Urothelium cell line (cell line): ENCODE measurements at regions not wholly inside any gene's neighbourhood (a gene's known extent, or its start where the extent isn't known, plus 50 kb on each side); places are given as distances from the start of the nearest gene placed in this dataset.

Experiments
- DNase-seq: peaks from one replicate; pipeline ENCODE4 v3.0.0; 2011; ENCODE audit warnings: low spot score, mixed read lengths
- FAIRE-seq: peaks from 2 replicates; lab custom pipeline; 2011; peaks lifted over from hg19 to GRCh38; lab: Jason Lieb, UNC

DNA sequence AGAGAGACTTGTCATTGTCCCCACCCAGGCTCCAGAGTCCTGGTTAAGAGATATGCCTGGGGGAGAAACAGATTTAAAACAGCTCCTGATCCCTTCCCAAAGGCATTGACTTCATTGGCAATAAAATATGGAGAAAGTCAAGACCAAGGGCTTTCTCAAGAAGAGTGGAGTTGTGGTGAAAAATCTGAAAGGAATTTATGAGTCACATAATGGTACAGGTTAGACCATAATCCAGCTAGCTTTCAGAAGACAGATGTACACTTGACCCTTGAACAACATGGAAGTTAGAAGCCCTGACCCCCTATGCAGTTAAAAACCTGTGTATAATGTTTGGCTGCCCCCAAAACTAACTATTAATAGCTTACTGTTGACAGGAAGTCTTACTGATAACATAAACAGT lies 599.1 kb upstream of the SOX11 start:
- FAIRE-seq (no peak), DNase-seq (no peak)

DNA sequence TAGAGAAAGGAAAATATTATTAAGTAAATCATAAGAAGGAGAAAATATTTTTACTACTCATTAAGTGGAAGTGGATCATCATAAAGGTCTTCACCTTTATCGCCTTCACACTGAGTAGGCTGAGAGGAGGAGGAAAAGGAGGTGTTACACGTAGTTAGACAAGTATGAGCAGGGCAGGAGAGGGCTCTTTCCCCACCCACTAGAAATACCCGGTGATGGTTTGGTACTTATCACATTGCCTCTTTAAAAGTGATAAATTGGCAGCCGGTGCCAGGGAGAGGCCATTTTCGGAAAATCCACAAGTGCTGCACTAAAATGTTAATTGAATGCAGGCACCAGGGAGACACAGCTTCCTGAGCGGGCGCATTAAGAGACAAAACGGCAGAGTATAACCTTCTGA lies 598.7 kb upstream of the SOX11 start:
- FAIRE-seq, result no peak
- no peak for DNase-seq

DNA sequence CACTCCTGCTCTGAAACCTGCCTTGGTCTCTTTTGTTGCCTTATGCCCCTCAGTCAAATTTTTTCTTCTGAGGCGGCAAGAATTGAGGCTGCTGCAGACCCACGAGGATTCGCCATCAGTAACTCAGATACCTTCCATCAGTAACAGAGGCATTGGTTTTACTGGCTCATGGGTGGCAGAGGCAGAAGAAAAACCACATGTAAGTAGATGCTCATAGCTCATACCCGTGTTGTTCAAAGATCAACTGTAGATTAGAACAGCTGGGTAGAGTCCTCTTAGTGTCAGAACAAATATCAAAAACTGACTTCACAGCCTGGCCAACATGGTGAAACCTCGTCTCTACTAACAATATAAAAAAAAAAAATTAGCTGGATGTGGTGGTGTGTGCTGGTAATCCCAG lies 598.0 kb upstream of the SOX11 start:
- DNase-seq, result no peak
- FAIRE-seq, result no peak

- no peak for DNase-seq
- no peak for FAIRE-seq
Measured at GRCh38 chr2:5098286-5098685, 593.9 kb upstream of the SOX11 start.

- FAIRE-seq (no peak), DNase-seq (no peak)
Measured at GRCh38 chr2:5102823-5103222, 589.4 kb upstream of the SOX11 start.

DNA sequence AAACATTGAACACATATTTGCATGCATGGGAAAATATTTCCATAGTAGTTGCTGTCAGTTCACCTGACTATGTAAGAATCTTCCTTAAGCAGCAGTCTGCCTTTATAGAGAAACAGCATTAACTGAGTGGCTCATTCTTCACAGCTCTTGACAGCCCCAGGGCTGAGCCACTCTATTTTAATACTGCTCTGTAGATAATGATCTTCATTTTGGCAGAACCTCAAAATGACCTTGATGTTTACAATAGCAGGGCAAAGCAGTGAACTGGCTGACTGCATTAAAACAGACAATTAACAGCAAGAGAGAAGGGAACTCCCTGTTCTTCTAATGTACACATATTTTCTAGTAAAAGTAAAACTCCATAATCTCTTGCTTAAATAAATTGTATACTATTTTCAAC lies 580.6 kb upstream of the SOX11 start:
- FAIRE-seq (no peak), DNase-seq (no peak)

GRCh38 chr2:5119046-5119445 lies 573.1 kb upstream of the SOX11 start:
- FAIRE-seq (no peak), DNase-seq (no peak)

GRCh38 chr2:5121121-5121520 lies 571.1 kb upstream of the SOX11 start:
- no peak for DNase-seq
- no peak for FAIRE-seq

GRCh38 chr2:5121642-5122041 lies 570.5 kb upstream of the SOX11 start:
- FAIRE-seq, result no peak

DNA sequence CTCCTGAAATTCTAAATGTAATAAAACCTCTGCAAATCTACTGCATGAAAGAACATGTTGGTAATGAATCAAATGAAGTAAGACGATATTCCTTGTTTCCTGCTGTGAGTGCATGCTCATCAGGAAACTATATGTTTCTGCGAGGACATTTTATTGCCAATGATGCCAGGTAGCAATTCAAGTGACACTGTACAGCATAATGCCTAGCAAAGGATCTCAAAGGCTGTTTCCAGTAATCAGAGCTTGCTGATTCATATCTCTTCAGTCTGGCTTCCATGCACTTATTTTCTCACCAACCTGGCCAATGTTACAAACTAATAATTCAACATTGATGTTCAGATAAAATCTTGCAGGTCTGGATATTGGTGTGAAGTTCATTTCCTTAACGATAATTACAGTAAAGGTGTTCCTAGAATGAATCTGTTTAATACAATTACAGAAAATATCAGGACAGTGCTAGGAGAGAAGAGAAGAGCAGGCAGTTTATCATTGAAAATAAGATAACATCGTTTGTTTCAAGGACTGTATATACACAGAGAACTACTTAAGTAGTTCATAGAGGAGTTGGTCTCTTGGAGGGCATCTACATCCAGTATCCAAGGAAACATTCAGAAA lies 568.5 kb upstream of the SOX11 start:
- no peak for DNase-seq

More at GRCh38 chr2:5121642-5122041, 570.5 kb upstream of the SOX11 start:
- DNase-seq, result peak; percentile 30

GRCh38 chr2:5125017-5125730 lies 567.0 kb upstream of the SOX11 start:
- FAIRE-seq, result no peak
- DNase-seq, result no peak

More for the DNA sequence above, 568.5 kb upstream of the SOX11 start:
- no peak for FAIRE-seq

DNA sequence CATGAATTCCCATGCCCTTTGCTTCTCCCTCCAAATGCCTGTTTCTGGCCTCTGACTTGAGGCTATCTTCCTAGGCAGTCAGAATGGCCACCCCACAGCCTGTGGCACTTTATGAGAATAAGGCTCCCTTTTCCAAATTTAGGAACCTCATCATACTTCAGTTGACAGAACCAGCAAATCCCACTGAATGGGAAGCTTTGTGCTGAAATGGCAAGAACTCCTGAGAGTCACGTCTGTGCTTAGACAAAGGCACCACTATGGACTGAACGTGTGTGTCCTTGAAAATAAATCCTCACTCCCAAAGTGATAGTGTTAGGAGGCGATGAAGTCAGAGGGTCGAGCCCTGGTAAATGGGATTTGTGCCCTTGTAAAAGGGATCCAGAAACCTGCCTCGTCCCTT lies 559.9 kb upstream of the SOX11 start:
- DNase-seq, result no peak
- no peak for FAIRE-seq

GRCh38 chr2:5140347-5140746 lies 551.8 kb upstream of the SOX11 start:
- DNase-seq (peak; percentile 20), FAIRE-seq (no peak)

DNA sequence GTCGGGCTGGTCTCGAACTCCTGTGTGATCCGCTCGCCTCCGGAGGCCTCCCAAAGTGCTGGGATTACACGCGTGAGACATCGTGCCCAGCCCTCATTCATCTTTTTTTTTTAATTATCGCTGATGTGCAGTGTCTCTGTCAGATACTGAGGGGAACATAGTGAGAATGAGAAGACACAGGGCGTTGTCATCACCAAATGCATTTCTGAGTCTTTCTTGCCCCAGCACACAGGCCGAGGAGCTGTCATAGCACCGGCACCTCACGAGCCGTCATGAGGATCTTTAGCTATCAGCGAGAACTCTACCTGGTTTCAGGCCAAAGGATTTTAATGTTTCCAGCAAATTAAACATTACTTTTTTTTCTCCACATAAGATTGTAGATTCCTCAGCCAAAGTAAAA lies 548.0 kb upstream of the SOX11 start:
- no peak for FAIRE-seq
- no peak for DNase-seq

GRCh38 chr2:5145053-5145452 lies 547.1 kb upstream of the SOX11 start:
- no peak for DNase-seq
- FAIRE-seq, result no peak

DNA sequence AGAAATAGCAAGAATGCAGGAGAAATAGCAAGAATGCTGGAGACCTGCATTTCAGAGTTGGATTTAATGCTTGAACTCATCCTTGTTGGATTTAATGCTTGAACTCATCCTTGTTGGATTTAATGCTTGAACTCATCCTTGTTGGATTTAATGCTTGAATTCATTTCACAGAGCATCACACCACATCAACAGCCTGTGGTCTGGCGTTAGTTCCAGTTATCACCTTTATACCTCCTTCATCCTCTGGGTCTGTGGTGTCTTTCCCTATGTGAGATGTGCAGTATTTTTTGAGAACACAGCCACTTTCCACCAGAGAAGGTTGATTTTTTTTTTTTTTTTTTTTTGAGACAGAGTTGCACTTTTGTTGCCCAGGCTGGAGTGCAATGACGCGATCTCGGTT lies 546.4 kb upstream of the SOX11 start:
- DNase-seq (no peak), FAIRE-seq (no peak)

DNA sequence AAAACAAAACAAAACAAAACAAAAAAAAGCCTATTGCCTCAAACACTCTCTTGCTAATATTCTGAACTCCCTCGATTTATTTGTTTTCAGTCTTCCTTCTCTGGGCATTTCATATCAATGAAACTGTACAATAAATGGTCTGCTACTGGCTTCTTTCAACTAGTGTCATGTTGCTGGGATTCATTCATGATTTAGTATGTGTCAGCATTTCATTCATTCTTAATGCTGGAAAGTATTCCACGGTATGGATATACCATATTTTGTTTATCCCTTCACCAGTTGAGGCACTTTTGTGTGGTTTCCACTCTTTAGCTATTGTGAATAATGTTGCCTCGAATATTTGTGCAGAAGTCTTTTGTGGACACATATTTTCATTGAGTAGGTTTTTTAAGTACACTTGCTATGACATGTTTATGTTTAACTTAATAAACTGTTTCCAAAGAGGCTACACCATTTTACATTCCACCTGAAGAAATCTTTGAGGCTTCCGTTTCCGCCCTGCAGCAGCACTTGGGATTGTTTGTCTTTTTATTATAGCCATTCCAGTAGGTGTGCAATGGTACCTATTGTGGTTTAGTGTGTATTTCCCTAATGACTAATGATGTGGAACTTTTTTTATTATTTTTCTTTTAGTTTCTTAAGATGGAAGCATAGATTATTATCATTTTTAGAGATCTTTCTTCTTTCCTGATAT lies 543.6 kb upstream of the SOX11 start:
- DNase-seq (no peak), FAIRE-seq (no peak)

DNA sequence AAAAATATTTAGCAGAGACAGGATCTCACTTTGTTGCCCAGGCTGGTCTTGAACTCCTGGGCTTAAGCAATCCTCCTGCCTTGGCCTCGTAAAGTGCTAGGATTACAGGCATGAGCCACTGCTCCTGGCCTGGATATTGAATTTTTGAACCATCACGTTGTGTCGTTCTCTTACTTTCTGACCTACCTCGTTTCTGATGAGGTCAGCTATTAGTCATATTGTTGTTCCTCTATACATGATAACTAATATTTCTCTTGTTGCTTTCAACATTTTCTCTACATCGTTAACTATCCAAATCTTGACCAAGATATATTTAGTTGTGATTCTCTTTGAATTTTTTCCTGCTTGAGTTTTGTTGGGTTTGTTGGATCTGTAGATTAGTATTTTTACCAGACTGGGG lies 541.3 kb upstream of the SOX11 start:
- FAIRE-seq (no peak), DNase-seq (no peak)

- no peak for FAIRE-seq
- DNase-seq, result peak; percentile 31
Measured at GRCh38 chr2:5164776-5165525, 527.2 kb upstream of the SOX11 start.

DNA sequence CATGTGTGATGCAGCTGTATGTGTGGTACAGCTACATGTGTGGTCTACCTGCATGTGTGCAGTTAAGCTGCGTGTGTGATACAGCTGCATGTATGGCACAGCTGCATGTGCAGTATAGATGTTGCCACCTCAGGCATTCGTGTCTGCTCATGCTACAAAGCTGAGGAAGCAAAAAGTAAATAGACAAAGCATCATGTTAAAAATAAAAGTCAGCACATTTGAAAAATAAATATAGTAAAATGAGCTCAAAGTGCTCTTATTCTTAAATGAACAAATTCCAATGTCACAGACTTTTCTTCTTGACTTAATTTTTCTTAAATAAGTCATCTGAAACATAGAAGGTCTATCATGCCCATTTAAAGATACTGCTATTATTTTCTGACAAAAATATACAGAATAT lies 519.3 kb upstream of the SOX11 start:
- no peak for DNase-seq
- no peak for FAIRE-seq

DNA sequence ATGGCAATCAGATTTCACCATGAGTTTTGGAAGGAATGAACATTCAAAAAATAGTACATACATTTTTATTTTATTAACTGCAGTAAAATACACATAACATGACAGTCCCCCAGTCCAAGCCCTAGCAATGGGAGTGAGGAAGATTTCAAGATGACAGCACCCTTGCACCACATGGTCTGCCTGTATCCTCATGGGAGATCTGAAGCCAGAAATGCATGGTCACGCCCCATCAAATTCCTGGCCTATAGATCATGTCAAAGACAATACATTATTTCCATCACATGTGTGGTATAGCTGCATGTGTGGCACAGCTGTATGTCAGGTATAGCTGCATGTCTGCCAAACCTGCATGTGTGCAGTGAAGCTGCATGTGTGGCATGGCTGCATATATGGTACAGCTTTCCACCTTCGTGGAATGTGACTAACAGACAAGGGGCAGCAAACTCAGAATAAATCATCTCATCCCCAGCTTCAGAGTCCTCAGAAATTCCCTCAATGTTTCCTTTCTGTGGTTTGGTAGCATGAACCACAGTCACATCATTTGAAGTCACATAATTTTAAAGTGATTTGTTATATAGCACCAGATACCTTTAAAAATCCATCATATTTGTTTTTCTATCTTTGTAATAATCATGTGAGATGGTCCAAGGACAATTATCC lies 518.2 kb upstream of the SOX11 start:
- FAIRE-seq (no peak), DNase-seq (no peak)
